IMR-90 (cell line): ENCODE measurements at regions not wholly inside any gene's neighbourhood (a gene's known extent, or its start where the extent isn't known, plus 50 kb on each side); places are given as distances from the start of the nearest gene placed in this dataset.

Experiments
- BHLHE40 ChIP-seq: fragments of 150-350 bp; IDR thresholded peaks from 2 replicates; pipeline ENCODE4 v1.6.1; 2016; ENCODE audit warnings: mild to moderate bottlenecking, low read depth, low read length
- CEBPB ChIP-seq: IDR thresholded peaks from 2 replicates; pipeline ENCODE4 v1.6.1; 2012; ENCODE audit warnings: low read depth, low read length, improper control_type of control experiment
- CHD1 ChIP-seq: IDR thresholded peaks from 2 replicates; pipeline ENCODE4 v1.6.1; 2012; ENCODE audit warnings: low read depth, low read length, improper control_type of control experiment
- CTCF ChIP-seq: conservative IDR thresholded peaks from 2 replicates; pipeline ENCODE4 v1.5.1; 2012; ENCODE audit warnings: mild to moderate bottlenecking, low read depth, low read length, improper control_type of control experiment
- ELK1 ChIP-seq: fragments of 150-350 bp; IDR thresholded peaks from 2 replicates; pipeline ENCODE4 v1.6.1; 2016; ENCODE audit warnings: low read depth, mild to moderate bottlenecking, low read length, moderate library complexity, borderline replicate concordance
- FOS ChIP-seq: fragments of 150-350 bp; IDR thresholded peaks from 2 replicates; pipeline ENCODE4 v1.6.1; 2016; ENCODE audit warnings: low read depth, low read length
- MAFK ChIP-seq: IDR thresholded peaks from 2 replicates; pipeline ENCODE4 v1.6.1; 2012; ENCODE audit warnings: low read depth, low read length, improper control_type of control experiment
- POLR2A ChIP-seq: IDR thresholded peaks from 2 replicates; pipeline ENCODE4 v1.6.1; 2012; ENCODE audit warnings: mild to moderate bottlenecking, low read depth, low read length
- RAD21 ChIP-seq: IDR thresholded peaks from 2 replicates; pipeline ENCODE4 v1.6.1; 2012; ENCODE audit warnings: low read length, improper control_type of control experiment
- RFX5 ChIP-seq: IDR thresholded peaks from 2 replicates; pipeline ENCODE4 v1.8.0; 2012; ENCODE audit warnings: low read depth, mild to moderate bottlenecking, low read length, moderate library complexity
- SMC3 ChIP-seq: fragments of 150-350 bp; IDR thresholded peaks from 2 replicates; pipeline ENCODE4 v1.6.1; 2016; ENCODE audit warnings: low read depth, mild to moderate bottlenecking, antibody characterized with exemption, low read length, moderate library complexity

- no peak for TF ChIP-seq CTCF
- no peak for TF ChIP-seq POLR2A
- no peak for TF ChIP-seq RFX5
- no peak for TF ChIP-seq RAD21
- TF ChIP-seq MAFK: no peak
- TF ChIP-seq FOS: no peak
- TF ChIP-seq CEBPB: no peak
- no peak for TF ChIP-seq SMC3
- no peak for TF ChIP-seq CHD1
- no peak for TF ChIP-seq BHLHE40
- no peak for TF ChIP-seq ELK1
These were observed 811.6 kb upstream of the GOT2 start for GRCh38 chr16:59545721-59546120.
